ENCODE measurements at regions not wholly inside any gene's neighbourhood (a gene's known extent, or its start where the extent isn't known, plus 50 kb on each side); places are given as distances from the start of the nearest gene placed in this dataset.

DNA sequence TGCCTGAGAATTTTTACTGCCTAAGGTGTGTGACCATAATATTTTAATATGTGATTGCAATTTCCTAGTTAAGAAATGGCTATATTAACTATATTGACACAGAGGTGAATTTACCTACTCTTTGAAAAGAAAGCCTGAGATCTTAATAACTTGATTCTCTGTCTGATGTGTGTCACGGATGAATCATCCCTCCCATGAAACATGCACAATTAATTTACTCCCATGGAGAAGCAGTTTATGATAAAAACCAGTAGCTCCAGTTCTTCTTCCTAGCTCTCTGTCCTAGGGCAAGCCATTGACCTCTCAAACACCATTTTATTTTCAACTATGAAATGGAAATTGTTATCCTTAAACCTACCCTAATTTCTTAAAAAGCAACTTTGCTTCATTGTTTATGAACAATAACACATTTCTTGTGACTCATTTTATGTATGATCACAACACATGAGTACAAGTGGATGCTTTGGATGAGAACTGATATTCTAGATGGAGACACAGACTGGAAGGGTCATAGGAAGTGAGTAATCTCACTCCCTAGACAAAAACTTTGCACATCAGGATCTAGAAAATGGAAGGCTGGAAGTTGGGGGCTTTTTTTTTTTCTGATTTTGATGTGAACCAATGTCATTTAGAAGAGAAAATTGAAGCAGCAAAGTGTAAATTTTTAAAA, 438.3 kb downstream of the GPAT3 start:
- no peak for TF ChIP-seq GATA3 (IDR thresholded peaks at IDR 0.05; ENCODE audit: low read depth, low read length)
- no peak for TF ChIP-seq GATA2 (IDR thresholded peaks at IDR 0.05; ENCODE audit: low read depth, low read length)

Measured in SH-SY5Y (cell line).